ENCODE measurements at regions not wholly inside any gene's neighbourhood (a gene's known extent, or its start where the extent isn't known, plus 50 kb on each side); places are given as distances from the start of the nearest gene placed in this dataset.

DNA sequence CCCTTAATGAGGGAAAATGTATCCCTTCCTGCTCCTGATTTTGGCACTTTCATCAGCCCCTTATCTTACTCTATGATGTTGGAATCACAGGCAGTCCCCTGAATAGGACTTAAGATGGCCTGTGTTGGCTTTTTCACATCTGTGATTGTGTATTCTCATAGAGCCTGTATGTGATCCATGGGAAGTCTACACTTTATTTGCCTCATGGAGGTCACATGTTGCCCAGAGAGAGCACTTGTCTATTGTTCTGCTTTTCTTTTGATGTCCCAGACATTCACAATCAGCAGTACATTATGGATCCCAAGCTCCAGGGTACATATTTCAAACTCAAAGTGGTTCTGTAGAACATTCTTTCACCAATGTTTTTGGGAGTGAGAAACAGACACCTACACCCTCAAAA lies 885.2 kb upstream of the ADGRL2 start:
- DNase-seq (ENCODE audit: low read depth), result no peak

DNA sequence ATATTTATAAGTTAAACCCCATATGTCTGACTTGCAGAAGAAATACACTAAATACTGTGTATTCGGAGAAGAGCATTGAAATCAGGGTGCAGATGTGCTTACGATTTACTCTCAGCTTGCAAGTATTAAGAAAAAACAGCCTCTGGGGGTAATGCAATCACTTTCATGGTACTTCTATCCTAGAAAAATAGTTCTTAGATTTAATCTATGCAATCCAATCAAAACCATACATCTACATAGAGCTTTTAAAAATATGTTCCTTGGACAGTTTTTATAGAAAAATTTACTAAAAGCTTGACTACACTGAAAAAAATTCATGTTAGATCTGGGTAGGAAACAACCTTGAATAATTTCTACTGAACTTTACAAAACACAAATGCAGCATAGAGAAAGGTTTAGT lies 890.3 kb upstream of the ADGRL2 start:
- DNase-seq (ENCODE audit: low read depth), result no peak

DNA sequence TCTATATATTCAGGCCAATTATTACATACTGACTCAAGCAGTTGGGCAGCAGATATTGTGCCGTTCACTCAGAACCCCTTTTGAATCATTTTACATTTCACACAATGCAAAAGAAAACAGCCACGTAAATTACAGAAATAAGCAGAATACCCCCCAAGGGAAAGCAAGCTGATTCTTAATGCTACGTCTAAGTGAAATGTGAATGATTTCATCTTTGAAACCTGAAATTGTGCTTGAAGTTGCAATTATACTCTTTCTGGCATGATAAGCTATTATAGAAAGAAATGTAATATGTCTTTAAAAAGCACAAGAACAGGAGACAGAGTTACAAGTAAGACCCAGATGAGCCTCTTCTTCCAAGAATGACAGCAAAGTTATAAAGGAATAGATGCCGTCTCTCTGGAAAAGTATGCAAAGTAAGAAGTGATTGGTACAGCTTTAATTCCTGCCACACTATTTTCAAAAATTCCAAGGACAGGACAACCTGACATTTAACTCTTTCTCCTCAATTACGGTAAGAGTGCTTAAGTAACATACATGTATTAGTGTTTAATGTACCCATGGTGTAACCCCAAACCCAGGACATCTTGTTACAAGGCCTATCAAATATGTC lies 891.5 kb upstream of the ADGRL2 start:
- no peak for DNase-seq (ENCODE audit: low read depth)

DNA sequence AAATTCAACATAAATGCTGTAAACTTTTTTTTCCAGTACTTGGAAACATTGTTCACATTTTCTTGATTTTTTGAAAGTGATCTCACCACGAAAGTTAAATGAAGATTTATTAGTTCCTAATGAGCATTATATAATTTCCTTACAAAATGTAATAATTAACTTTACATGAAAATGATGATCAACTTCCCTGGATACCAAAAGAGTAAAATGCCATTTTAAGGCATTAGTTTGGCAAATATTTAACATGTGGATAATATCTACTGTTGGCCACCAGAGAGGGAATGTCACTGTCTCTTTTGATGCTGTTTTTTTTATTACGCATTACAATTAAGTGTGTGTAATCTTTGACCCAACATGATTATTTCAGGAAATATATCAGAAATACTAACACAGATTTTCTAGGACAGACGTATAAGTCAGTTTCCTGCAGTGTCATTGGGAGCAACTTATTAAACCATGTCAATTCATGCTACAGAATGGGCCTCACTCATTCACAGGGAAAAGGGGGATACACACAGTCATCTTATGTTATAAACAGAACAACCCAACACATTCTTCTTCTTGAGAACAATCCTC lies 903.9 kb upstream of the ADGRL2 start:
- no peak for DNase-seq (ENCODE audit: low read depth)

DNA sequence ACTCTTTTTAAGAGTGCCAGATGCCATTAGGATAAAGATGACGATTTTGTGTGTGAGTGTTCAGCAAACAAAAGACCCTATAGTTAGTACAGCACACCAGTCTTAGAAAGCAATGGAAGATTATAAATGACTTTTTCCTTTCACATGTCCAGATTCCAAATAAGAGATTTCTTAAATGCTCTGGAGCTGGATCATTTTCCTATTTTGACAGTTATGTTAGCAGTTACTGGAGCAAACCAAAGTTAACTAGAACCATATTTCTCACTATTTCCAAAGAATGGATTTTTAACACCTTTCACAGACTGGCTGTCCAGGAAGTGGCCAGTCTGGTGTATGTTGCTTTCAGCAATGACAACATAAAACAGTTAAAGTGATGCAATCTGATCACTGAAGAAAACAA lies 905.8 kb upstream of the ADGRL2 start:
- no peak for DNase-seq (ENCODE audit: low read depth)

DNA sequence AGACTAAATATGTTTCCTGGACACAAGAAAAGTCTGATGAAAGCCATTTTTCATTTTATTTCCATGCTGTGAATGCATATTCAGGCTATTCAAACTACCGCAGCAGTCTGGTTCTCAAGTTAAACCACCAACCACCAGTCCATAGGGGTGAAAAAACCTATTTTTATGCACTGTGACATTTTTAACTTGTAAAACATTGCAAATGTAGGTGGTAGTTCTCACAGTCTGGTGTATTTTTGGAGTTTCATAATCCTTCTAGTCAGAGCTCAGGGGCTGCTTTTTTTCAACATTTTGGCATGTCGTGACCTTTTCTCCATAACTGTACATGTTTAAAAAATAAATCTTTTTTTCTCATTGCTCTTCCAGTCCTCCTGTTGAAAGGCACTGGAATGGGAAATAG lies 907.6 kb upstream of the ADGRL2 start:
- no peak for DNase-seq (ENCODE audit: low read depth)

DNA sequence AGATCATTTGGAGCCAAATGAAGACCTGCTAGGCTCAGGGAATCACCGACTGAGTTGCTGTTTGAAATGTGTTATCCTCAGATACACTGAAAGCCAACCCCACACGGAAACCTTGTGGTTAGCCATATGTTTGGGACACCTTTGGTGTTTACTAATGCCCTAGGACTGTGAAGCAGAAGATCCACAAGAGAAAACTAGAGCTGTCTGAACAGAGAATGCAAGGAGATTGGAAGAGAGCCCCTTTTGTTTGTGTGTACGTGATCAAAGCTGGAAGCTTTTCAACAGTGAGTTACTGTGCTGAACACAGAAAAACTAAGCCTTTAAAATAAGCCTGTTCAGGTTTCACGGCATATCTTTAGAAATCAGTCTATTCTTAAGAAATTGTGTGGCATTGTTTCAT lies 908.2 kb upstream of the ADGRL2 start:
- DNase-seq (ENCODE audit: low read depth), result no peak

DNA sequence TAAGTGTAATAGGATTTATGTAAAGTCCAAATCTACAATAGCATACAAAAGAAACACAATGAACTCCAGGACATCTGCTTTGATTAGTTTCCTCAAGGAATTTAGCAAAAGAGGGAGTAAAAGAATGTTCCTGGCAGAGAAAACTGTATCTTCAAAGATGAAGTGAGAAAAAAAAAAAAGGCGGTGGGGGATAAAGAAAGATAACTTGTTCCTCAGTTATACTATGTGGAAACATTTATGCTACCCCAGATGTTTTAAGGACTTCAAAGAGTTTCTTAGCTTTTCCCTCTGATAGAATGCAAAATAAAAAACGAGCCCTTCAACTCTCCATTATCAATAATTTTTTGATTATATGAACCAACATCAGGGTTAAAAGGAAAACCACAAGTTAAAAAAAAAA lies 908.9 kb upstream of the ADGRL2 start:
- DNase-seq (ENCODE audit: low read depth), result no peak

DNA sequence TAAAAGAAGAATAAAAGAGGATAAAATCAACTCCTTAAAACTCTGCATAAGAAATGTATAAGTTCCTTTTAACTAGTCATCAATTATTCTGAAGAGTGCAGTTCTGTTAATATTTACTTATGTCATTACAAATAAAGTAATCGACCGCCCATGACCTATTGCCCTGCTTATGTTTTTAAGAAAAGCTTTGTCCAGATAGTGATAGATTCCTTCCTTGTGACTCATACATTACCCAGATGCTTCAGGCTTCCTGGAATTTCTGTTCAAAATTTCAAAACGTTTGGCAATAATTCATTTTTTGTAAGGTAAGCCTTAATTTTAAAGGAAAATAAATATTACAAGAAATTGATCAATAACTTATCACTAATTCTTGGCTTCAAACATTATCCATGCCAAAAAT lies 918.2 kb upstream of the ADGRL2 start:
- DNase-seq (ENCODE audit: low read depth), result peak; percentile 0

DNA sequence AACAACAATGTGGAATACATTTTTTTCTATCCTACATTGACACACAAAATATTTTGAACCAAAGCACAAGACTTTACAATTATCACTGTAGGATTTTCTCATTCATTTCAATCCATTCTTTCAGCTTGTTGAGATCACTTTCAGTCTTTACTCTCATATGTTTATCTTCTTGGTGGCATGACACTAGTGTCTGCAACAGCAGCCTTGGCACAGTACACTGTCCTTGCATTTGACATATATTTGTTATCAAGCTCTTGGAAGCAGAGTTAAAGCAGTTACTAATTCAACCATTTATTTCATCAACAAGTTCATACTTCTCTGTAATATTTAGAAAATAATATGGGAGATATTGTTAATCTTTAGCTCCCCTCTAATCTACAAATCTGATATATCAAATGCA lies 922.4 kb upstream of the ADGRL2 start:
- no peak for DNase-seq (ENCODE audit: low read depth)

DNA sequence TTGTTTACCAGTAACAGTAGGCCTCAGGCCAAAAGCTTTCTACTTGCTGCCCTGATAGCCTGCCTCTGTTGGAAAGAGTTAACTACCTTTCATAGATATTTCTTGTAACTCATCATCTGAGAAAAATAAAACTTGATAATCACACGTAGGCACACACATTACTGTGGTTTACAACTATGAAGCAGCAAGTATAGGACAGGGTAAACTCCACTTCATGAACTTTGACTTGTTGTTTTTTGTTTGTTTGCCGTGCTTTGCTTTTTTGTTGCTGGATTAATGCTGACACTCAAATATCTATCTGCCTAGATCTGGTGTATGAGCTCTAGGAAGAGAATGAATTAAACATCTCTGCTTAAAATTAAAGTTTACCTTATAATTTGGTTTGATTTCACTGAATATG lies 924.7 kb upstream of the ADGRL2 start:
- DNase-seq (ENCODE audit: low read depth), result no peak

DNA sequence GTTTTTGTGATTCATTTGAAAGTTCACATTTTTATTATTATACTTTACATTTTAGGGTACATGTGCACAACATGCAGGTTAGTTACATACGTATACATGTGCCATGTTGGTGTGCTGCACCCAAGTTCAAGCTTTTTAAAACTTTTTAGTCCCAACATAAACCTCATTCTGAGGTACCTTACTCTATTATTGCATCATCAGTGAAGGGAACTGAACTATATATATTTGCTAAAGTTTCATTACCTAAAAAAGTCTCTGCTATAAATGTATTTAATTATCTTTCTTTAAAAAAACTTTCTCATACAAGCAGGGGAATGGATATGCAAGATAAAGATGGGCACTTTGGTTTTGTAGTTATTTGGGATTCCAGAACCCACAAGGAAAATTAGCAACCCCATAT lies 931.4 kb upstream of the ADGRL2 start:
- no peak for DNase-seq (ENCODE audit: low read depth)

DNA sequence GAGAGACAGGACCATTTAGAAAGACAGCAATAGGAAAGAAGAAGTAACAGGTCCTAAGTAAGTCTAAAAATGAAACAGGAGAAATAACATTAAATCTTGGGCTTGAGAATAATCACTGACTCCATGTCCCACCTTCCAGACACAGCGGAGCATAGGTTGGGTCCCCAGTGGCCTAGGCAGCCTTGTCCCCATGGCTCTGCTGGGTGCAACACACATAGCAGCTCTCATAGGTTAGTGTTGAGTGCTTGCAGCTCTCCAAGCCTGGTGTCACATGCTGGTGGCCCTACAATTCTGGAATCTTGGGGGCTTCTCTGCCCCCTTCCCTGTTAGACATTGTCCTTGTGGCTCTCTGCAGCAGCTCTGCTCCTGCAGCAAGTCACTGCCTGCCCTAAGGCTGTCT lies 952.8 kb upstream of the ADGRL2 start:
- DNase-seq (ENCODE audit: low read depth), result no peak

DNA sequence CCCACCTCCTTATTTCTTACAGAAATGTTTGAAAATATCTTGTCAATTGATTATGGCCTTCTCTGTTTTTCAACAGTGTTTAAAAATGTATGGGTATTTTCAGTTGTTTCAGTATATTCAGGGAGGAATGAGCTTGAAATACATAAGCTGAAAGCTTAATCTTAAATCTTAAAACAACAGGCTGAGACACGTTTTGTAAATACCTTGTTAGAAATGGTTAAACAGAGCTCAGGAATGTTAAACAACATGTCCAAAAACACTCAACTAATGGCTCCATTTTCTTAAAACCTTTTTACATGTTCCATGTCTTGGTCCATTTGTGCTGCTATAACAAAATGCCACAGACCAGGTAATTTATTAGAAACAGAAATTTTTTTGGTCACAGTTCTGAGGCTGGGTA lies 953.8 kb upstream of the ADGRL2 start:
- DNase-seq (ENCODE audit: low read depth), result no peak

DNA sequence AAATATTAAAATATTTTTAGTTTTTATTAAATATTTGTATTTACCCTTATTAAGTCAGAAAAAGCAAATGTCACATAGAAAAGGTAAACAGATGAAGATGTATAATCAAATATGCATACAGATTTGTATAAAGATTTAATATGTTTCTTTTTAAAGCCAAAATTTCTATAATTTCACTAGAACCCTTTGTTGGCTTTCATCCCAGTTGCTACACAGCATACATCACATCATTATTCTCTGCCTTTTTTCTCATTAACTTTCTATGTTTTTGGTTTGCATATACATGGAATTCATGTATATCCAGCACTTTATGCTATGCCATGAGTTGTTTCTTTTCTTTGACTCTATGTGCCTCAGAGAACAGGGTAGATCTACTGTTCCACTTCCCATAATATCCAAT lies 957.9 kb upstream of the ADGRL2 start:
- DNase-seq (ENCODE audit: low read depth), result no peak

DNA sequence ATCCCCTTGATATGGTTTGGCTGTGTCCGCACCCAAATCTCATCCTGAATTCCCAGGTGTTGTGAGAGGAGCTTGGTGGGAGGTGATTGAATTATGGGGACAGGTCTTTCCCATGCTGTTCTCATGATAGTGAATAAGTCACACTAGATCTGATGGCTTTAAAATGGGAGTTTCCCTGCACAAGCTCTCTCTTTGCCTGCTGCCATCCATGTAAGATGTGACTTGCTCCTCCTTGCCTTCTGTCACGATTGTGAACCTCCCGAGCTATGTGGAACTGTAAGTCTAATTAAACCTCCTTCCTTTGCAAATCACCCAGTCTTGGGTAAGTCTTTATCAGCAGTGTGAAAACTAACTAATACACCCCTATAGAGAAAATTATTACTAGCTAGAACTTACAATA lies 959.5 kb upstream of the ADGRL2 start:
- DNase-seq (ENCODE audit: low read depth), result no peak

DNA sequence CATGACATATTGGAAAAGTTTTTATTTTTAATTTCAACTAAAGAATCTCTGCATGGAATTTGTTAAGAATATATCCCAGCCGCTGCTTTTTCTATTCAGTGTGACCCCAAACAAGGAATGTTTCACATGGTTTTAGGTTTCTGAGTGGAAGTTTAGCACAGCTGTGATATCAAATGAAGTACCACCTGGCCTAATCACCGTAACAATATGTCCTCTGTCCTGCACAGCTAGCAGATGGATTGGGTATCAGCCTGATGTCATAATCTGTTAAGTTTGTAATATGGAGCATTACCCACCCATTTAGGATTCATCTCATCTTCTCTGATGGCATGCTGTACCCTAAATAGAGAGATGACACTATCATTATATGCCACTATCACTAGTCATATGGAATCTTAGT lies 963.7 kb upstream of the ADGRL2 start:
- no peak for DNase-seq (ENCODE audit: low read depth)

DNA sequence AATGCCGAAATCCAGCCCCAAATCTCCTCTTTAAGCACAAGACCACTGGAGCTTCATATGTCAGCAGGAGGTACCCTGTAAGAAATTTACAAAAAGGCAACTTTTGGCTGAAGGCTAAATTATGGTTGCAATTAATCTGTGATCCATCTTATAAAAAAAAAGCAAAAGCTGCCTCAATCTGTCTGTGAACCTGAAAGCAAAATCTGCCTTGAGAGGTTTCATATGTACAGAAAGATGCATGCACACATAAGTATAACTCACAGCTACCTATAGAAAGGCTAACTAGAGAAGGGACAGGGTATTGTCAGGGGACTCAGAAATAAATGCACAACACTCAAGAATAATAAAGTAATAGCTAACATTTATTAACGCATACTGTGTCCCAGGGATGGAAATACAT lies 964.2 kb upstream of the ADGRL2 start:
- no peak for DNase-seq (ENCODE audit: low read depth)

DNA sequence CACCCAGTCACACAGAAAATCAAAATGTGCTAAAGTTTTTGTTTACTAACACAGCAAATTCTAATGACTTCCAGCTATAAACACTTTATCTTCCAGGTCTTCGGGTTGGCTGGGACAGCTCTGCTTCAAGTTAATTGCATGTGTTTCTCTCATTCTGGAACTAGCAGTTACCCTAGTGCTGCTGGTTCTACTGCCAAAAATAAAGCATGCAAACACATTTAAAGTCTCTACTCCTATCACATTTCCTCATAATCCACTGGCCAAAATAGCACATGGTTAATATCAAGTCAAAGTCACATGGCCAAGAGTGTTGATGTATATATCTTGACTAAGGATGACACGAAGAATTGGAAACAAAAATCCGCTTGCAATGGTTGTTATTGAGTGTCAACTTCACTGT lies 973.1 kb upstream of the ADGRL2 start:
- DNase-seq (ENCODE audit: low read depth), result no peak

DNA sequence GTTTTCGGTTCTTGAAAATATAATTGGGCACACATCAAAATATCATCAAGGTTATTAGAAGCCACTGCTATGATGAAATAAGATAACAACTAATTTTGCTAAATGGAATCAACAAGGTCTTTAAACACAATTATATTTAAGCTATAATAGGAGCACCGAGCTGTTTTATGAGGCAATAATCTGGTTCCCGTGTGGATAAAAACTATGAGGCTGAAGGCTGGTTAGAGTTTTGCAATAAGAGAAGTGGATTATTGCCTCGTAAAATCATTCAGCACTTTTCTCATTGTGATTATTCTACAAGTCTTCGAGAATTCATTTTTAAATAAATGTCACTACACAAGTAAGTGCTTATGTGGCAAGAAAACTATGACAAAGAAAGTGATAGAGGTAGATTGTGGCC lies 975.7 kb upstream of the ADGRL2 start:
- no peak for DNase-seq (ENCODE audit: low read depth)

DNA sequence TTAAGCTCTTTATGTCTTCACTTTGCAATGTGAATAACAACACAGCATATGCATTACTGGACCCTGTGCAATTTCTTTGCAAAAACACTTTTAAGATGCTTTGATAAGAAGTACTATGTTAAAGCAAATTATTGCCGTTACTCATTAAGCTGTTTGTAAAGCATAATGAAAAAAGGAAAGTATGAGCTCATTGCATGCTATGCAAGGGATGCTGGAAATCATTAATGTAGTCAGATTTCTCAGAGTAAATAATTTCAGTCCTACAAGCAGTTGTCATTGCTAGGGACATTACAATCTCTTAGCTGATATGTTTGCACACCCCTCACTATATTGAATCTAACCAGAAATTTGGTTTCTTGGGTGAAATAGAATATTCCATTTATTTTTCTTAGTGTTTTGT lies 982.5 kb upstream of the ADGRL2 start:
- DNase-seq (ENCODE audit: low read depth), result no peak

DNA sequence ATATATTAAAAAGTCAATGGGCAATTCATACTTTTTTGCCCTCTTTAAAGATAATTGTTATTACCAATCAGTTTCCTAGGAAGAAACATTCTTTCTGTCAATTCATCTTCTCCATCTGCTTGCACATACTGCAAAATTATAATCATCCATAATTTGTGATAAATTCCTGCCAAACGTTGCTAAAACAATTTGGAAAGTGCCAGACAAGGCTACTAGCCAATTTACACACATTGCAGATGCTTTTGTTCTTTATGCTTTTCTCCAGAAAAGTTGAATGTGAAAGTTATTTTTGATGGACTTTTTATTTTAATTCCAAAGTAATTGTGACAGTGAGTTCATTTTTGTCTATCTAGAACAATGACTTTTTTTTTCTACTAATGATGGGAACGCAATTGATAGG lies 992.8 kb upstream of the ADGRL2 start:
- DNase-seq (ENCODE audit: low read depth), result no peak

DNA sequence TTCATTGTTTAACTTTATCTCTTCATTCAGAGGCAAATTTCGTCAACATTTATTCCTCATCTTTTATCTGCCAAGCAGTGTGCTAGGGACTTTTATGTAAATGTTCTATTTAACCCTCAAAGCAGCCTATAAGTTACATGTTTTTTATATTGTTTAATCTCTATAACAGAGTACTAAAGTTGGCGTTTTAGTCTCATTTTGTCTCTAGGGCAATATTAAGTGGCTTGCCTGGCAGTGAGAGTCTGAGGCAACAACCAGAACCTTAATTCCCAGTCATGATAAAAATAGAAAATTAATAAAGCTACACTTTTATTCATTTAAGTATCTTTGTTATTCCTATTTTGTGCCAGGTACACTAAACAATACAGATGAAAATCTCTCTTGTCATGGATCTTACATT lies 994.3 kb upstream of the ADGRL2 start:
- no peak for DNase-seq (ENCODE audit: low read depth)

DNA sequence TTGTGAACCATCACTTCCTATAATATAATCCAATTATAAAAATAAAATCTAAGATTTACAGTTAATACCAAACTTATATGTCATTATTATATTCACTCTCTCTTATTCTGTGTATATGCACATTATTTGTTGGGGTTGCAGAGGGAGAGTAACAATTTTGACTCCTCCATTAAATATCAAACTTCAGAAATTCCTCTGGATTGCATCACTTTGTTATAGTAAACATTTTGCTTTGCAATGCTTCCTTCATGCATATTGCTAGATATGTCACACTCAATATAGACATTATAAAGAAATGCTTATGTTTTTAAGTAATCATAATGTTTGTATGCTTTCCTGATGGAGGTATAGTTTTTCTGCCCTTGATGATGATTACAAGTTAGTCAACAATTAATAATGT lies 999.0 kb upstream of the ADGRL2 start:
- DNase-seq (ENCODE audit: low read depth), result no peak

DNA sequence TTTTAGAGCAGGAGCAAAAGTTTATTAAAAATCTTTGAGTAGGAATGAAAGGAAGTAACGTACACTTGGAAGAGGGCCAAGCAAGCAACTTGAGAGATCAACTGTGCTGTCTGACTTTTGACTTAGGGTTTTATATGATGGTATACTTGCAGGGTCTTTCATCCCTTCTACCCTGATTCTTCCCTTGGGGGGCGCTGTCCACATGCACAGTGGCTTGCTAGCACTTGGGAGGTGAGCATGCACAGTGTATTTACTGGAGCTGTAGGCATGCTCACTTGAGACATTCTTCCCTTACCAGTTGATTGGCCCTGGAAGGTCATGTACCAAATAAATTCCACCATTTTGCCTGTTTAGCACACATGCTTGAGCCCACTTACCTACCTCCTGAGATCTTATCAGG lies 1001.3 kb upstream of the ADGRL2 start:
- DNase-seq (ENCODE audit: low read depth), result no peak
